22Rv1 (cell line): ENCODE measurements at regions not wholly inside any gene's neighbourhood (a gene's known extent, or its start where the extent isn't known, plus 50 kb on each side); places are given as distances from the start of the nearest gene placed in this dataset.

ENCODE experiments used
- CTCF ChIP-seq: fragments of 450-650 bp; IDR thresholded peaks from 2 replicates; pipeline ENCODE4 v1.5.1; 2017; ENCODE audit warnings: mild to moderate bottlenecking
- ZFX ChIP-seq: fragments of 450-650 bp; IDR thresholded peaks from 2 replicates; pipeline ENCODE4 v1.6.1; 2017; ENCODE audit warnings: antibody characterized with exemption, borderline replicate concordance

GRCh38 chr7:113285411-113285810, 167.1 kb upstream of the SMIM30 start:
- TF ChIP-seq CTCF (no peak), ZFX (no peak)
